ENCODE measurements at regions not wholly inside any gene's neighbourhood (a gene's known extent, or its start where the extent isn't known, plus 50 kb on each side); places are given as distances from the start of the nearest gene placed in this dataset.

- Histone ChIP-seq H3K4me1 (no peaks in the 10 kb centered on the region), H3K27ac (no peak overlapping the region), H3K4me3 (no peak overlapping the region), H3K27me3 (no peaks in the 10 kb centered on the region), H3K9me3 (no peaks in the 10 kb centered on the region), H3K36me3 (no peaks in the 10 kb centered on the region)
- intact Hi-C loops (cut with DNase I), result no loop called here
- ATAC-seq (no peak), DNase-seq (no peak)
- TF ChIP-seq CTCF (IDR thresholded peaks at IDR 0.05), result no peak
Observed at GRCh38 chr21:27646691-27647090, 679.8 kb upstream of the ADAMTS5 start.

DNA sequence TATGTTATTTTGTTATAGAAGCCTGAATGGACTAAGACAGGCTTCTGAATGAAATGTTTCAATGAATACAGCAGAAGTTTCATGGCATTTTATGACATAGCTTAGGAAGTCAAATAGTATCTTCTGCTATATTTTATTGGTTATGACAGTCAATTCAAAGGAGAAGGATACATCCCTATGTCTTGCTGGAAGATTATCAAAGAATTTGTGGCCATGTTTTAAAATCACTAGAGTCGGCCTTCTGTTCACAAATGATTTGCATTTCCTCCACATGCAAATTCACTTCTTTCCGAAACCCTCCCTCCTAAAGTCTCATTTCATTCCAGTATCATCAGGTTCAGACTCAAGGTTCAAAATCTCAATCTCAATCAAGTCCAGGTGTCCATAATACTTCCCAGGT lies 679.2 kb upstream of the ADAMTS5 start:
- intact Hi-C loops (cut with DNase I), result no loop called here
- Histone ChIP-seq H3K27me3 (no peaks in the 10 kb centered on the region), H3K4me1 (no peaks in the 10 kb centered on the region), H3K27ac (no peak overlapping the region), H3K4me3 (no peak overlapping the region), H3K36me3 (no peaks in the 10 kb centered on the region), H3K9me3 (no peaks in the 10 kb centered on the region)
- no peak for ATAC-seq
- no peak for TF ChIP-seq CTCF (IDR thresholded peaks at IDR 0.05)
- DNase-seq, result no peak

DNA sequence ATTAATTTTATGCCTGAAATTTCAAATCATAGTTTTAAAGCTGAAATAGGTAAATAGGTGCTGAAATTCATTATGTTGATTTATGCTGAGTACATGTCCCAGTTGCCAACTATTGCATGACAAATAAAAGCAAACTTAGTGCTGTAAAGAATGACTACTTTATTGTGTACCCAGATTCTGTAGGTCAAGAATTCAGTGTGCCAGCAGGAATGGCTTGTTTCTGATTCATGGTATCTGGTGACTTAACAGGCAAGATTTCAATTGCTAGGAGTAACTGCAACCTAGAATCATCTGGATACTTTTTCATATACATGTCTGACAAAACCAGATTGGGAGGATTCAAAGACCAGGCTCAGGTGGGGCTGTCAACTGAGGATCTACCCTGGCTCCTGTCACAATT lies 678.4 kb upstream of the ADAMTS5 start:
- DNase-seq (no peak), ATAC-seq (no peak)
- Histone ChIP-seq H3K36me3 (no peaks in the 10 kb centered on the region), H3K4me3 (no peak overlapping the region), H3K27ac (no peak overlapping the region), H3K27me3 (no peaks in the 10 kb centered on the region), H3K9me3 (no peaks in the 10 kb centered on the region), H3K4me1 (no peaks in the 10 kb centered on the region)
- intact Hi-C loops (cut with DNase I), result no loop called here
- TF ChIP-seq CTCF (IDR thresholded peaks at IDR 0.05), result no peak

GRCh38 chr21:27643326-27643725 lies 676.4 kb upstream of the ADAMTS5 start:
- intact Hi-C loops (cut with DNase I), result no loop called here
- no peak for DNase-seq

DNA sequence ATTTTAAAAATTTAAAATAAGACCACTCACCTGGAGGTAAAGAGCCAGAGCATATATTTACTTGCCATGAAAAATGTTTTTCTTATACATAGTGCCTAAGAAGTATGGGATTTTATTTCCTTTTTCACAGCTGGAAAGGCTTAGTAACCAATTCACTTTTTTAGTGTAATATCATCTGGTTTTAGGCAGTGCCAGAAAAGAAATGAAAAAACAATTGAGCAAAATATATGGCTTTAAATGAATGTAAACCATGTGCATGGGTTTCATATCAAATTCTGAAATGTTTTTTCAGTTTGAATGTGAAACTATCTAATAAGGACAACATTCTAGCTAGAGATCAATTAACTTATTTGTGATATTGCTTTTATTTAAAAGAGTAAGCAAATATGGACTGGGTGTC lies 672.4 kb upstream of the ADAMTS5 start:
- no peak for DNase-seq
- intact Hi-C loops (cut with DNase I), result no loop called here
- H3K27ac ChIP-seq, result no peak overlapping the region
- H3K4me3 ChIP-seq, result no peak overlapping the region
- no peak for TF ChIP-seq CTCF (IDR thresholded peaks at IDR 0.05)
- no peaks in the 10 kb centered on the region for H3K36me3 ChIP-seq
- H3K4me1 ChIP-seq, result no peaks in the 10 kb centered on the region
- no peaks in the 10 kb centered on the region for H3K27me3 ChIP-seq
- H3K9me3 ChIP-seq, result no peaks in the 10 kb centered on the region
- ATAC-seq, result no peak

More at GRCh38 chr21:27643326-27643725, 676.4 kb upstream of the ADAMTS5 start:
- Histone ChIP-seq H3K36me3 (no peaks in the 10 kb centered on the region), H3K4me3 (no peak overlapping the region), H3K27ac (no peak overlapping the region), H3K27me3 (no peaks in the 10 kb centered on the region), H3K4me1 (no peaks in the 10 kb centered on the region), H3K9me3 (no peaks in the 10 kb centered on the region)
- TF ChIP-seq CTCF (IDR thresholded peaks at IDR 0.05), result no peak
- ATAC-seq, result no peak

Data from left lung (tissue), 4 donors.